ENCODE measurements at regions not wholly inside any gene's neighbourhood (a gene's known extent, or its start where the extent isn't known, plus 50 kb on each side); places are given as distances from the start of the nearest gene placed in this dataset.

DNA sequence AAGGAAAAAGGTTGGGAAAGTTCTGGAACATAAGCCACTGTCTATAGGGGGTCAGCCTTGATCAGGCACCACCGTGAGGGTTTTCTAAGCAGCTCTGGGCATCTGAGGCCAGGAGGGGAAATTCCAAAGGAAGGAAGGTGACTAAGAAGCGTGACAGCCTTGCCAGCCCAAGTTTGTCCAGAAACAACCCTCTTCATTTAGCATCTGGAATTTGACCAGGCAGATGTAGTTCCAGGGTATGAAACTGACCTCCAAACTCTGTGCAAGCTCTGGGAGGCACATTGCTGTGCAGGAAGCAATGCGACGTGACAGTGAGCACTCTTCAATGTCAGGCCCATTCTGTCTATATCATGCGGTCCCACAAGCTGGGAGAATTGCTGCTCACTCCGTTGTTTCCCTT, 85.4 kb upstream of the TPM1 start:
- H3K9me3 ChIP-seq (ENCODE audit: control insufficient read depth, low read depth, low read length), result no peaks in the 10 kb centered on the region
- H4K20me1 ChIP-seq (ENCODE audit: control insufficient read depth, extremely low read depth, insufficient read depth, low read length), result no peaks in the 10 kb centered on the region
- no peak for TF ChIP-seq EZH2 (IDR thresholded peaks at IDR 0.05; ENCODE audit: low read length)
- TF ChIP-seq, protein P1, sequence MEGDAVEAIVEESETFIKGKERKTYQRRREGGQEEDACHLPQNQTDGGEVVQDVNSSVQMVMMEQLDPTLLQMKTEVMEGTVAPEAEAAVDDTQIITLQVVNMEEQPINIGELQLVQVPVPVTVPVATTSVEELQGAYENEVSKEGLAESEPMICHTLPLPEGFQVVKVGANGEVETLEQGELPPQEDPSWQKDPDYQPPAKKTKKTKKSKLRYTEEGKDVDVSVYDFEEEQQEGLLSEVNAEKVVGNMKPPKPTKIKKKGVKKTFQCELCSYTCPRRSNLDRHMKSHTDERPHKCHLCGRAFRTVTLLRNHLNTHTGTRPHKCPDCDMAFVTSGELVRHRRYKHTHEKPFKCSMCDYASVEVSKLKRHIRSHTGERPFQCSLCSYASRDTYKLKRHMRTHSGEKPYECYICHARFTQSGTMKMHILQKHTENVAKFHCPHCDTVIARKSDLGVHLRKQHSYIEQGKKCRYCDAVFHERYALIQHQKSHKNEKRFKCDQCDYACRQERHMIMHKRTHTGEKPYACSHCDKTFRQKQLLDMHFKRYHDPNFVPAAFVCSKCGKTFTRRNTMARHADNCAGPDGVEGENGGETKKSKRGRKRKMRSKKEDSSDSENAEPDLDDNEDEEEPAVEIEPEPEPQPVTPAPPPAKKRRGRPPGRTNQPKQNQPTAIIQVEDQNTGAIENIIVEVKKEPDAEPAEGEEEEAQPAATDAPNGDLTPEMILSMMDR (optimal IDR thresholded peaks at IDR 0.05 in 1 of 3, IDR thresholded peaks at IDR 0.05 in 1 of 3, conservative IDR thresholded peaks at IDR 0.05 in 1 of 3; ENCODE audit: extremely low read depth in 1 of 3, insufficient read depth in 2 of 3, low read length in 3 of 3), result no peak
- no peak overlapping the region for H3K27ac ChIP-seq (ENCODE audit: control insufficient read depth, insufficient read depth, low read length)
- no peak overlapping the region for H2AFZ ChIP-seq (ENCODE audit: control insufficient read depth, low read length)
- no peak for DNase-seq (ENCODE audit: low read depth, low spot score)
- no peaks in the 10 kb centered on the region for H3K9me1 ChIP-seq (ENCODE audit: control insufficient read depth, extremely low read depth, insufficient read depth, low read length)
- H3K79me2 ChIP-seq (ENCODE audit: control insufficient read depth, insufficient read depth, low read length), result no peaks in the 10 kb centered on the region
- H3K9ac ChIP-seq (ENCODE audit: control insufficient read depth, extremely low read depth, insufficient read depth, low read length), result no peak overlapping the region
- dilution Hi-C loops (cut with MboI; ENCODE audit: extremely low pct_ligation_motif_present, low sequenced_read_pairs), result no loop called here
- no peak overlapping the region for H3K4me3 ChIP-seq (ENCODE audit: control insufficient read depth in 2 of 3, extremely low read depth in 1 of 3, insufficient read depth in 2 of 3, low read depth in 1 of 3, low read length in 3 of 3)
- H3K4me1 ChIP-seq (ENCODE audit: control insufficient read depth, extremely low read depth, insufficient read depth, low read length), result no peaks in the 10 kb centered on the region
- no peaks in the 10 kb centered on the region for H3K36me3 ChIP-seq (ENCODE audit: control insufficient read depth in 2 of 2, extremely low read depth in 1 of 2, insufficient read depth in 2 of 2, low read length in 2 of 2)
- no peak for FAIRE-seq
- no peaks in the 10 kb centered on the region for H3K27me3 ChIP-seq (ENCODE audit: control insufficient read depth, extremely low read depth, insufficient read depth, low read length)
- no peak overlapping the region for H3K4me2 ChIP-seq (ENCODE audit: control insufficient read depth, extremely low read depth, insufficient read depth, low read depth, low read length)

DNA sequence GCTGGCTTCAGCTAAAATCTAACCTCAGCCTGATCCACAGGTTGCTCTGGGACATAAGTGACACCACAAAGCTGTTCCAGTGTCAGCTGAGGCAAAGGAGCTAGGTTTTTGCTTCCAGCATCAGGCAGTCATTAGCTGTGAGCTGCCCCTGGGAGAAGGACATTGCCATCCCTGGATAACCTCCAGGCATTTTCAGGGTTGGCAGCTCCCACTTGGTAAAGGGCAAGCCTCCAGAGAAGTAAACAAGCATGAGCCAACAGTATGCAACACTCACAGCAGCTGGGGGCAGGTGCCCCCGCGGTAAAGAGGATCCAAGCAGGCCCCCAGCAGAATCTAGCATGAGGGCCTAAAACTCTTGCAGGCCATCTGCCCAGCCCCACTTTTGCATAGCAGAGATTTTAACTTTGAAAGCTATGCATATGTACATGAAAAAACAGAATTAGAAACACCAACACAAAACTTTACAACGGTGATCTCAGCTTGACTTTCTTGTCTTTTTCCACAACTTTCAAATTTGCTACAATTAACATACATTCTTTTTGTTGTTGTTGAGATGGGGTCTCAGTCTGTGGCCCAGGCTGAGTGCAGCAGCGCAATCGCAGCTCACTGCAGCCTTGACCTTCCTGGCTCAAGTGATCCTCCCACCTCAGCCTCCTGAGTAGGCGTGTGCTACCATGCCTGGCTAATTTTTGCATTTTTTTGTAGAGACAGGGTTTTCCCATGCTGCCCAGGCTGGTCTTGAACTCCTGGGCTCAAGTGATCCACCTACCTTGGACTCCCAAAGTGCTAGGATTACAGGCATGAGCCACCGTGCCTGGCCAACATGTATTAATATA, 83.8 kb upstream of the TPM1 start:
- FAIRE-seq (no peak), DNase-seq (ENCODE audit: low read depth, low spot score) (no peak)
- H3K27me3 ChIP-seq (ENCODE audit: control insufficient read depth, extremely low read depth, insufficient read depth, low read length), result no peaks in the 10 kb centered on the region
- no peaks in the 10 kb centered on the region for H4K20me1 ChIP-seq (ENCODE audit: control insufficient read depth, extremely low read depth, insufficient read depth, low read length)
- no peak overlapping the region for H3K4me2 ChIP-seq (ENCODE audit: control insufficient read depth, extremely low read depth, insufficient read depth, low read depth, low read length)
- no peak for TF ChIP-seq EZH2 (IDR thresholded peaks at IDR 0.05; ENCODE audit: low read length)
- TF ChIP-seq, protein P1 (optimal IDR thresholded peaks at IDR 0.05 in 1 of 3, IDR thresholded peaks at IDR 0.05 in 1 of 3, conservative IDR thresholded peaks at IDR 0.05 in 1 of 3; ENCODE audit: extremely low read depth in 1 of 3, insufficient read depth in 2 of 3, low read length in 3 of 3), result no peak
- H3K4me3 ChIP-seq (ENCODE audit: control insufficient read depth in 2 of 3, extremely low read depth in 1 of 3, insufficient read depth in 2 of 3, low read depth in 1 of 3, low read length in 3 of 3), result no peak overlapping the region
- H2AFZ ChIP-seq (ENCODE audit: control insufficient read depth, low read length), result no peak overlapping the region
- no peaks in the 10 kb centered on the region for H3K9me1 ChIP-seq (ENCODE audit: control insufficient read depth, extremely low read depth, insufficient read depth, low read length)
- no peak overlapping the region for H3K27ac ChIP-seq (ENCODE audit: control insufficient read depth, insufficient read depth, low read length)
- dilution Hi-C loops (cut with MboI; ENCODE audit: extremely low pct_ligation_motif_present, low sequenced_read_pairs), result no loop called here
- H3K9ac ChIP-seq (ENCODE audit: control insufficient read depth, extremely low read depth, insufficient read depth, low read length), result no peak overlapping the region
- no peaks in the 10 kb centered on the region for H3K36me3 ChIP-seq (ENCODE audit: control insufficient read depth in 2 of 2, extremely low read depth in 1 of 2, insufficient read depth in 2 of 2, low read length in 2 of 2)
- no peaks in the 10 kb centered on the region for H3K9me3 ChIP-seq (ENCODE audit: control insufficient read depth, low read depth, low read length)
- no peaks in the 10 kb centered on the region for H3K4me1 ChIP-seq (ENCODE audit: control insufficient read depth, extremely low read depth, insufficient read depth, low read length)
- H3K79me2 ChIP-seq (ENCODE audit: control insufficient read depth, insufficient read depth, low read length), result no peaks in the 10 kb centered on the region

Measured in keratinocyte (primary cell).